IgD-negative memory B cell (primary cell): ENCODE measurements at regions not wholly inside any gene's neighbourhood (a gene's known extent, or its start where the extent isn't known, plus 50 kb on each side); places are given as distances from the start of the nearest gene placed in this dataset.

Experiments used
- H3K27ac Mint-ChIP-seq, 3 donors: one replicate each; pipeline ENCODE4 v1.8.0; 2020 to 2022; ENCODE audit warnings: mild to moderate bottlenecking in 3 of 3, mixed read lengths in 3 of 3, moderate library complexity in 1 of 3
- H3K27me3 Mint-ChIP-seq: one replicate; pipeline ENCODE4 v1.8.0; 2021; ENCODE audit warnings: mixed read lengths
- H3K36me3 Mint-ChIP-seq: one replicate; pipeline ENCODE4 v1.8.0; 2020; ENCODE audit warnings: mild to moderate bottlenecking, mixed read lengths
- H3K4me1 Mint-ChIP-seq, 3 donors: one replicate each; pipeline ENCODE4 v1.8.0; 2020 to 2022; ENCODE audit warnings: mixed read lengths in 3 of 3, mild to moderate bottlenecking in 1 of 3
- H3K4me3 Mint-ChIP-seq, 4 donors: one replicate each; pipeline ENCODE4 v1.8.0; 2020 to 2022; ENCODE audit warnings: mild to moderate bottlenecking in 4 of 4, mixed read lengths in 4 of 4, moderate library complexity in 3 of 4
- H3K9me3 Mint-ChIP-seq, 3 donors: one replicate each; pipeline ENCODE4 v1.8.0; 2020 to 2021; ENCODE audit warnings: mixed read lengths in 3 of 3, mild to moderate bottlenecking in 1 of 3

DNA sequence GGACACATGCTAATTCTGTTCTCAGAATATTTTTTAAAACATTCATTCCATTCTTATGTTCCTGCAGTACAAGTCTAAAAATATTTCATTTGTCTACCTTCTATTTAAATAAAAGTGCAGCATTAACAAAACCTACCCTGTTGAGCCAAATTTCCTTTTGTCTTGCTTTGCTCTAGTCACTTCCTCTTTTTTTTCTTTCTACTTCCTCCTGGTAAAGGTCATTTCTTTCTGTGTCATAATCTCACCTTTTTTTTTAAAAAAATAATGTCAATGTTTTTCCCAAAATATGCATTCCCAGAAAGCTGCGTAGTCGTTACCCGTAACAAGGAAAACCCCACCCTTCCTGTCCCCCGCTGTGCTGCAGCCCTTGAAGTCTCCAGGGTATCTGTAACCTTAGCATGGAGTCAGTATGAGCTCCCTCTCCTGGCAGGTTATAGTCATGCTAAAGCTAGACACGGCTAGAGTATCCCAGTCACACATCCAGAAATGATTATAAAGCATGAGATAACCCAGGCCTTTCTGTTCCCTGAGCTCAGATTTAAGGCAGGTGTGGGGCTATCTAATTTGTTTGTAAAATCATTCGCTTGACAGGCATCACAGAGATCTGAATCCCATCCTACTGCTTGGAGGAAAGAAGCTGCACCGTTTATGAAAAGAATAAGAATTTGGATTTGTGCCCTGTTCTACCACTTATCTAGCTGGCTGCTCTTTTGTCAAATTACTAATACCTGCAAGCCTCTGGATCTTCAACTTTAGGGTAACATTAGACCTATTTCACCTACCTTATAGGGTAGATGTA lies 51.1 kb upstream of the EED start:
- Mint-ChIP-seq H3K9me3 (peaks cover 0 to 2% (median 0%) of the 10 kb centered on the region in 3 donors), H3K27ac (peak overlapping the region; percentile 51 to 91 (median 71))

DNA sequence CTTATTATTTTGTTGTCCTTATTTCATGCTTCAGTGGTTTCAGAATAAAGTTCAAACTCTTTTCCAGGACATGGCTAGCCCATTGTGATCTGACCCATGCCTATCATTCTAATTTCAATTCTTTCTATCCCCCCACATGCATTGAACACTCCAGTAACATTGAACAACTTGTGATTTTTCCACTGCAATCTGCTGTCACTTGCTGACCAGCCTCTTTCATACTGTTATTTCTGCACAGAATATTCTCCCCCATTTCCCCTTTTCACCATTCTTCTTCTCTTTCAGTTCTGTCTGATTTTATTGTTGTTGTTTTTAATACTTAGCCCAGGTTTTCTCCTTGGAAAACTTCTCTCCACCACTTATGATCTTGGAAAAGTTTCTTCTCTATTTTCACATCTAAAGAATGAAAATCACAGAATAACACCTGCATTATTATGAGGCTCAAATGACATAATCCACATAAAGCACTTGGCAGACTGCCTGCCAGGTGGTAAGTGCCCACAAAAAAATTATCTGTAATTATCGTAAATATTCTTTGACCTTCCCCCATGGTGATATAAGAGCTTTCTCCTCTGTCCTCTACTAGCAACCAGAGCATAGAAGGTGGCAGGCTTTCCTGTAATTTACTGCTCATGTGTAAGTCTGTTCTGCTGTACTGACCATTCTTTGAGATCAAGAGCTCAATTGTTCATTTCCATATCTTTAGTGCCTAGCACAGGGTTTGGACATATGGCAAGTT lies 51.9 kb upstream of the EED start:
- Mint-ChIP-seq H3K4me3 (peak overlapping the region in 3 of 4 donors; percentile 48 to 93 (median 90)), H3K4me1 (peaks cover 16 to 20% (median 18%) of the 10 kb centered on the region in 3 donors), H3K36me3 (peaks cover 5% of the 10 kb centered on the region)

More for the DNA sequence above, 51.1 kb upstream of the EED start:
- H3K4me1 Mint-ChIP-seq, result peaks cover 16 to 20% (median 18%) of the 10 kb centered on the region in 3 donors
- peak overlapping the region; percentile 48 to 93 (median 85) for H3K4me3 Mint-ChIP-seq
- peaks cover 5% of the 10 kb centered on the region for H3K36me3 Mint-ChIP-seq
- no peaks in the 10 kb centered on the region for H3K27me3 Mint-ChIP-seq

DNA sequence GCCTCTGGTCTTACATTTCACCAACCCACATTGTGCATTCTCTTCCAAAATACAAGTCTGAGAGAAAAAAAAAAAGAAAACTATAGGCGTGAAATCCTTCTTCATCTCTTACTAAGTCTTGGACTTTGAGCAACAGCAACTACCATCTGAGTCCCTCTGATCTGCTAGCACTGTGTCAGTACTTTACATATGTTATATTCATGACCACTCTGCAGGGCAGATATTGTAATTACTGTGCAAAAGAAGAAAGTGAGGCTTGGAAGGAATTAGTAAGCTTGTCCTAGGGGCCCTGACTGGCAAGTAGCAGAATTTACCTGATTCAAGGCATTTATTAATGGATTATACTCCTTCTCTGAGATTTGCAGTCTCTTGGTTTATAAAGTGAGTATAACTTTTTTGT lies 52.7 kb upstream of the EED start:
- H3K9me3 Mint-ChIP-seq, result peaks cover 0 to 2% (median 0%) of the 10 kb centered on the region in 3 donors
- no peaks in the 10 kb centered on the region for H3K27me3 Mint-ChIP-seq
- peaks cover 16 to 20% (median 18%) of the 10 kb centered on the region in 3 donors for H3K4me1 Mint-ChIP-seq
- peaks cover 5% of the 10 kb centered on the region for H3K36me3 Mint-ChIP-seq
- H3K27ac Mint-ChIP-seq, result no peak overlapping the region
- H3K4me3 Mint-ChIP-seq, result peak overlapping the region in 1 of 4 donors; percentile 55

More for the DNA sequence above, 51.9 kb upstream of the EED start:
- Mint-ChIP-seq H3K27me3 (no peaks in the 10 kb centered on the region), H3K27ac (peak overlapping the region; percentile 51 to 91 (median 71)), H3K9me3 (peaks cover 0 to 2% (median 0%) of the 10 kb centered on the region in 3 donors)

DNA sequence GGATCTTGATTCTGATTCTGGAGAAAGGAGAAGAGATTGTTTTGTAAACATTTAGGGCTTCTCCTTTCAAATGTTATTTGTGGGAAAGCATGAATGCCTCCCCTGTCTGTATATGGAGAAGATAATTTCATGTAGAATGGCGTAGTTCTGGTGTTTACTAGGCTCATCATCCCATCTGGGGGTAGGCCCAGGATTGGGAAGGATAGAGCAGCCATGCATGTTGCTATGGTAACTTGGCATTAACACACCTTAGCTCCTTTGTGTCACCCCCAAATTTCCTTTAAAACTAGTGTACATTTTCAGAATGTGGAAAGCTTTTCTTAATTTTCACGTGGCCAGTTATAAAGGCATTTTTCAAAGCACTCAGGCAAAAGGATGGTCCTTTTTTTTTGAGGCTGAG lies 57.5 kb upstream of the EED start:
- Mint-ChIP-seq H3K27ac (no peak overlapping the region), H3K9me3 (no peaks in the 10 kb centered on the region), H3K36me3 (peaks cover 5% of the 10 kb centered on the region), H3K27me3 (no peaks in the 10 kb centered on the region), H3K4me3 (no peak overlapping the region), H3K4me1 (peaks cover 0 to 2% (median 0%) of the 10 kb centered on the region in 3 donors)

DNA sequence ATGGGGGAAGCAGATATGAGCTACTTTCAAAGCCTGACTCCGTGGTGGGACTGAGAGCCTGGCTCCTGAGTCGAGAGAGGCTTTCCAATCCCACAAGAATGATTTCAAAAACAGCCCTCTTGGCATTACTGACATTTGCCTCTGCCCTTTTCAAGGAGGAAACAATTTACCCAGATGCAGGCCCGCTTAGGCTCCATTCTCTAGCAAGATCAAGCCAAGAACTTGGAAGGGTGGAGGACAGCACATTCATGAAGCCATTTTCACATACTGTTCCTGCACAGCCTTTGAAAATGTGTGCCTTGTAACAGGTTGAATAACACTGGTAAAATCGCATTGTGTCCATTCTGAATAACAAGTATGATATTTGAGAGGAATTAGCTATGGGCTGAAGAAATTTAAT lies 58.2 kb upstream of the EED start:
- Mint-ChIP-seq H3K27me3 (no peaks in the 10 kb centered on the region), H3K36me3 (peaks cover 5% of the 10 kb centered on the region), H3K27ac (no peak overlapping the region), H3K4me1 (no peaks in the 10 kb centered on the region), H3K4me3 (no peak overlapping the region), H3K9me3 (no peaks in the 10 kb centered on the region)

DNA sequence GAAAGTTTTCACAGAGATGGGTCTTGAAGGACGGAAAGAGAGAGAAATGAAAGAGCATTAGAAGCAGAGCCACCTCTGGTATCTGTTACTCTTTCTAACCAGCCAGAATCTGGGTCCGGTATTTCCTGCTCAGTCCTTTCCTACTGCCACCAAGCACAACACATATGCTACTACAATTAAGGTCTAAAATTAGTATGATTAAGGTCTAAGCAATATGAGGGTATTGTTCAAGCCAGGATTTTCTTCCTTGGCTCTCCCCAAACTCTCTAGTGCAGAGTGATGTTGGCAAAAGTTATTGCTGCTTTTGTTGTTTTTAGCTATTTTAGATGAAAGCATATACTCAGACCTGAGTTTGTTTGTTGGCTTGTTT lies 59.2 kb upstream of the EED start:
- peaks cover 1% of the 10 kb centered on the region for H3K36me3 Mint-ChIP-seq
- H3K27me3 Mint-ChIP-seq, result no peaks in the 10 kb centered on the region
- no peak overlapping the region for H3K4me3 Mint-ChIP-seq
- no peak overlapping the region for H3K27ac Mint-ChIP-seq
- no peaks in the 10 kb centered on the region for H3K4me1 Mint-ChIP-seq
- no peaks in the 10 kb centered on the region for H3K9me3 Mint-ChIP-seq

DNA sequence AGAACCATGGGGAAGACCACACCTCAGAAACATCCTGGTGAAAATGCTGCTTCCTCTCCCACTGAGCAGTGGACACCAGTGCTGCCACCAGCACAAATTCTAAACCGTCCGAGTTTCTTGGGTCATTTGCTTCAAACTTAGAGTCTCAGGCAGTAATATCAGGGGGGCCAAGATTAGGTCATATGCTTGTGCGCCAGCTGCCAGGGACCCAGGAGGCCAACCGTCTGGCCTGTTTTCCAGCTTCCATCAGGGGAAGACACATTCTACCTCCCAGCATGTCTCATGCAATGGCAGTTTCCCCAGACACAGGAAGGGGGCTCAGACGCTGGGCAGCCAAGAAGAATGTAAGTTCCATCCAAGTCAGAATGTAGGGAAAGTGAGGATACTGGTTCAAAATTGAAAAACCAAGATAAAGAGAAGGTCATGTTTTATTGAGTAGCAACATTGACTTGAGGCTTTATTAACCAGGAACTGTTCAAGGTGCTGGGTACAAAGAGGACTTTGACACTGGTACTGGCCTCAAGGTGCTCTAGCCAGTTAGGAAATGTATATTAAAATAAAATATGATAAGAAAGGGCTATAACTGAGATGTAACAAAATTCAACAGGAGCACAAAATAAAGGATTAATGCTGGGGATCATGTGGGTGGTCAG lies 59.7 kb upstream of the EED start:
- Mint-ChIP-seq H3K27ac (no peak overlapping the region), H3K9me3 (no peaks in the 10 kb centered on the region), H3K27me3 (no peaks in the 10 kb centered on the region), H3K36me3 (no peaks in the 10 kb centered on the region), H3K4me1 (no peaks in the 10 kb centered on the region), H3K4me3 (no peak overlapping the region)

DNA sequence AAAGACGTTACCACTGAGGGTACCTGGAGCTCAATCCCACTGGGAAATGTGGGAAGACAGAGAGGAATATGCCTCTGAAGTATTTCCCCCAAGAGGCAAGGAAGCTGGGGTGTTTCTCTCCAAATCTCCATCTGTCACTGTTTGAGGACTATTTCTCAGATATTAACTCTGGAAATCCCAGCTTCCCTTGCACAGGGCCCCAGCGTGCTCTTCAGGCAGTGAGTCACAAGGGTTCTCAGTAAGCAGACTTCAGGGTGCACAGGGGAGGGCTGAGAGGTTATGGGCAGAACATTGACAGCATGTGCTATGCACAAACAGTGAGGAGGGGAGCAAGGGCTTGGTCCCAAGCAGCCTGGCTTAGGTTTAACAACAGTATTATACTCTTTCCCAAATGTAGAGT lies 60.9 kb upstream of the EED start:
- H3K27me3 Mint-ChIP-seq, result no peaks in the 10 kb centered on the region
- H3K9me3 Mint-ChIP-seq, result no peaks in the 10 kb centered on the region
- no peak overlapping the region for H3K4me3 Mint-ChIP-seq
- H3K4me1 Mint-ChIP-seq, result no peaks in the 10 kb centered on the region
- no peaks in the 10 kb centered on the region for H3K36me3 Mint-ChIP-seq
- no peak overlapping the region for H3K27ac Mint-ChIP-seq

DNA sequence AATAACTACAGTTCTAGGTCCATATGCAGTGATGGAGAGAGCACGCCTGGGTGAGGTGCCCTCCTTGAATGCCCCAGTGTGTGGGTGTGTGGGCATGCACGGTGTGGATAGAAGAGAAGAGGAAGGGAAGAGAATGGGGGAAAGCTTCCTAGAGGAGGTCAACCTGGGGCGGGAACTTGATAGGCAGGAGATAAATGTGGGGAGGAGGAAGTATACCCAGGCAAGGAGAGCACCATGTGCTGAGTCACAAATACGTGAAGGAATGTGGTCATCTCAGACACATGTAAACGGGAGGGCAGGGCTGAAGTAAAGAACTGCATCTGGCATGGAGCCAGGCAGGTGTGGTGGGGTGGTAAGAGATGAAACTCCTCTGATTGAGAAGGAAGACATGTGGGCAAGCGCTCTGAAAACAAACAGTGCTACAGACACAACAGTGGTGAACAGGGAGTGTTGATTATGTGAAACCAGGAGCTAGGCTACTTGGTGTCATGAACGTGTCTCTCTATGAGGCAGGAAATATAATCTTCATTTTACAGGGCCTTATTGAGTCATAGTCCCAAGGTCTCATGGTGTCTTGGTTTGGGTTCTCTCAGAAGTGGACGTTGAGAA lies 61.5 kb upstream of the EED start:
- no peak overlapping the region for H3K4me3 Mint-ChIP-seq
- H3K27ac Mint-ChIP-seq, result no peak overlapping the region
- H3K4me1 Mint-ChIP-seq, result no peaks in the 10 kb centered on the region
- H3K27me3 Mint-ChIP-seq, result no peaks in the 10 kb centered on the region
- H3K36me3 Mint-ChIP-seq, result no peaks in the 10 kb centered on the region
- H3K9me3 Mint-ChIP-seq, result no peaks in the 10 kb centered on the region

DNA sequence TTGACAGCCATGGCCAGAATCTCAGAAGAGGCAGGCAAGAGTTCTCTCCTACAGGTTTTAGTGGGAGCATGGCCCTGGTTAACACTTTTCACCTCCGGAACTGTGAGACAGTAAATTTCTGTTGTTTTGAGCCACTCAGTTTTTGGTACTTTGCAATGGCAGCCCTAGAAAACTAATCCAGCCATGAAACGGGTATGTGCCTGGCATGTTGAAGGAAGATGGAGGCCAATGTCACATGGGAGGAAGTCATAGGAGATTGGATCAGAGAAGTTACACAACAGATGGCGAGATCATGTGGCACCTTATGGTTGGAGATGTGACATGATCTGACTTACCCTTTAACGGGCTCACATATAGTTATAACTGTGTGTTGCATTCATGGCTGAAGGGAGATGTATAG lies 63.2 kb upstream of the EED start:
- H3K27me3 Mint-ChIP-seq, result no peaks in the 10 kb centered on the region
- H3K4me1 Mint-ChIP-seq, result peaks cover 0 to under 1% (median 0%) of the 10 kb centered on the region in 3 donors
- no peaks in the 10 kb centered on the region for H3K9me3 Mint-ChIP-seq
- no peak overlapping the region for H3K27ac Mint-ChIP-seq
- H3K36me3 Mint-ChIP-seq, result no peaks in the 10 kb centered on the region
- H3K4me3 Mint-ChIP-seq, result no peak overlapping the region

DNA sequence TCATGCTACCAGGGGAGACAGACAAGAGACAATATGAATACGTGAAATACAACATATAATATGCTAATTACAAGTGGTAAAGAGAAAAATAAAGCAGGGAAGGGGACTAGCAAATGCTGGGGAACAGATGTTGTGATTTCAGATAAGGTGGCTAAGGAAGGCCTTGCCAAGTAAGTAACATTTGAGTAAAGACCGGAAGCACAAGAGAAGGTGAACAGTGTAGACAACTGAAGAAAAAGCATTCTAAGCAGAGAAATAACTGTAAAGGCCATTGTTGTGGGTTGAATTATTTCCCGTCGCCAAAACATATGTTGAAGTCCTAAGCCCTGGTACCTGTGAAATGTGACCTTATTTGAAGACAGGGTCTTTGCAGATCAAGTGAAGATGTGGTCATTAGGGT lies 63.7 kb upstream of the EED start:
- Mint-ChIP-seq H3K27ac (no peak overlapping the region), H3K4me3 (no peak overlapping the region), H3K9me3 (no peaks in the 10 kb centered on the region), H3K36me3 (no peaks in the 10 kb centered on the region), H3K27me3 (peaks cover 2% of the 10 kb centered on the region), H3K4me1 (peaks cover 0 to 5% (median 2%) of the 10 kb centered on the region in 3 donors)

DNA sequence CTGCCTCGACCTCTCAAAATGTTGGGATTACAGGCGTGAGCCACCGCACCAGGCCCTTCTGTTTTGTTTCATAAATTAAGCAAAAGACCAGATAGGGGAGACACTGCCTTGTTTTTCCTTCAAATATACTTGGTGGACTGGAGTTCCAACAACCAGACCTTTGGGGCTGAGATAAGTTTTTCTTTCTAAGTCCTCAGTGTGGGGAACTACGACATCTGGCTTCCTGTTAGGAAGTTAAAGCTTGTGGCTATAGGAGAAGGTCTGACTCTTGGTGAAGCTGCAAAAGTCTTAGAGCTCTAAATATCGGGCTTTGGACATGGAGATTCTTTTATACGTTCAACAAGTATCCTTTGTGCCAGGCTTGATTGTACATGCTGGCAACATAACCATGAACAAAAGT lies 64.1 kb upstream of the EED start:
- Mint-ChIP-seq H3K27ac (no peak overlapping the region), H3K9me3 (no peaks in the 10 kb centered on the region), H3K4me3 (no peak overlapping the region), H3K4me1 (peaks cover 0 to 5% (median 2%) of the 10 kb centered on the region in 3 donors), H3K27me3 (peaks cover 2% of the 10 kb centered on the region), H3K36me3 (no peaks in the 10 kb centered on the region)

DNA sequence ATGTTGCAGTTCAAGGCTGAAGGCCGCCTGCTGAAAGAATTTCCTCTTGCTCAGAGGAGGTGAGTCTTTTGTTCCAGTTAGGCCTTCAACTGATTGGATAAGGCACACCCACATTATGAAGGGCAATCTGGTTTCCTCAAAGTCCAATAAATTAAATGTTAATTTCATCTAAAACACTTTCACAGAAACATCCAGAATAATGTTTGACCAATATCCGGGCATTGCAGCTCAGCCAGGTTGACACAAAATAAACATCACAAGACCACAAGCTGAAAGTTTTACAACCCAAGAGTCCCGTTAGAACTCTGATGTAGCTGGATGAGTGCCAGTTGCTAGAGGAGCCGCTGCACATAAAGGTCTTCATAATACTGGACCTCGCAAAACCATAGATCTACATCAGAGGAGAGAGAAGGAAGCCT lies 64.9 kb upstream of the EED start:
- H3K36me3 Mint-ChIP-seq, result no peaks in the 10 kb centered on the region
- H3K27me3 Mint-ChIP-seq, result peaks cover 5% of the 10 kb centered on the region
- H3K4me3 Mint-ChIP-seq, result no peak overlapping the region
- H3K9me3 Mint-ChIP-seq, result no peaks in the 10 kb centered on the region
- no peak overlapping the region for H3K27ac Mint-ChIP-seq
- peaks cover 0 to 5% (median 2%) of the 10 kb centered on the region in 3 donors for H3K4me1 Mint-ChIP-seq

DNA sequence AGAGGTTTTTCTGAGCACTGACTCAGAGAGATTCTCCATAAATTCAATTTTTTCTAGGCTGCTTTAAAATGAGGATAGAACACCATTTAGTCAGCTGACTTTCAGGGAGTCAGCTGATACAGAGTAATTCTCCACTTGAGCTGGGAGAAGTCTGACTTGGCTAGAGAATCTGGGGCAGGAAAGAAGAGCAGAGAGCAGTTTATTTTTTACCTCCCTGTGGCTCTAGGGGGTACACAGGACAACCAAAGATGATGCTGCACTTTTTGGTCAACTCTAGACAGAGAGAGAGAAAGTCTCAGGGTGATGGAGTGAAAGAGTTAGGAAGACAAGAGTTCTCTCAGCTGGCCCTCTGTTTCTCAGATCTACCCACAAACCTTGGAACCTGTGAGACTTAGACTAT lies 67.3 kb upstream of the EED start:
- no peak overlapping the region for H3K4me3 Mint-ChIP-seq

More for the DNA sequence above, 67.3 kb upstream of the EED start:
- Mint-ChIP-seq H3K4me1 (peaks cover 0 to 5% (median 2%) of the 10 kb centered on the region in 3 donors), H3K9me3 (no peaks in the 10 kb centered on the region), H3K36me3 (no peaks in the 10 kb centered on the region), H3K27me3 (peaks cover 5% of the 10 kb centered on the region), H3K27ac (no peak overlapping the region)
